HG02981 (cell line): ENCODE measurements at regions not wholly inside any gene's neighbourhood (a gene's known extent, or its start where the extent isn't known, plus 50 kb on each side); places are given as distances from the start of the nearest gene placed in this dataset.

ENCODE experiments used
- ATAC-seq: cut with Tn5 transposase; IDR thresholded peaks from one replicate; pipeline ENCODE4 v1.9.1; 2021; ENCODE audit warnings: mild to moderate bottlenecking, moderate library complexity; ENCODE audit not compliant: unreplicated experiment

DNA sequence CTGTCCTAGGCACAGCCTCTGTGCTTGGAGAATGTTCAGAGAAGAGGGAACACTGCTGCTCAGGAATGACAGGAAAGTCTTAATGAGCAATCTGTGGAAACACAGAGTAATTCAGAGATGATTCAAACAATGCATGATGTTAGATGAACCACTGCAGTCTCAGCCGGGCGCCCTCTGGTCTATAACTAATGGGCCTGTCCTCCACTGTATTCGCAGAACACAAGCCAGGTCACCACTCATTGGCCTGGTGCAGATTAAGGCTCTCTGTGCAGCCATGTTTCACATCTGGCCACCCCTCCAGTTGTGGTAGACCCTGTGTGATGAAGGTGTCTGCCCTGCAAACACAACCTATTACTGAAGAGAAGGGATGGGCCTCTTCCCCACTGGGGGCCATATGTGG is 281.7 kb upstream of the ROPN1 start:
- ATAC-seq = no peak

DNA sequence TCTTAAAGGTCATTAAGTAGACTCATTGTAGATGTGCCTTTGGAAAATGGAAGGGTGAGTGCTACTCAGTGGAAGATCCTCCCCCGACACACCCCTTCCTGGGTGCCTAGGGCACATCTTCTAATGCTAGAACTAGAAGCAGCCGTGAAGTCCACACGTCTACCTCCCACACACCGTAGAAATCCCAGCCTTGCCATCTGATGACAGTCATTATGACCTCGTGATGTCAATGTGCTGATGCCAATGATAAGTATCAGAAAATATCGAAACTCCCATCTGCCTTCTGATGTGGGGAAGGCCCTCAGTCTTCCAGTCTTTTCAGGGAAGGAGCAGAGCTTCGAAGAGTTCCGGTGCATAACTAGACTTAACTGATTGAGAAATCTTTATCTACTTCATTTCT is 282.1 kb upstream of the ROPN1 start:
- ATAC-seq = no peak

DNA sequence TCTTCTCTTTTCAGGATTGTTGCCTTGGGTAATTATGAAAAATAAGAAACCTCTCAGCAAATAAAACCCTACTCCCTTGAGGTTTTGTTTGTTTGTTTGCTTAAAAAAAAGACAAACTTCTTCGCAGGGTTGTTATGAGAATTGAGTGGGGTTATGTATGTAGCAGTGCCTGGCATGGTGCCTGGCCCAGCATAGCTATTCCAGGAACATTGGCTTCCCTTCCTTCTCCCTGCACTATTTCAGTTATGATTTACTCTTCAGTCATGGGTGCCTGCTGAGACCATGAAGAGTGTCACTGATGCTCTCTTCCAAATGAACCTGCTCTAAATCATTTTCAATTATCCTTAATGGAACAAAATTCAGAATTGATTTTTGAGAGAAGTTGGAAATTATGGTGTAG is 283.5 kb upstream of the ROPN1 start:
- ATAC-seq = no peak

GRCh38 chr3:124276133-124276532 is 284.2 kb upstream of the ROPN1 start:
- no peak for ATAC-seq

DNA sequence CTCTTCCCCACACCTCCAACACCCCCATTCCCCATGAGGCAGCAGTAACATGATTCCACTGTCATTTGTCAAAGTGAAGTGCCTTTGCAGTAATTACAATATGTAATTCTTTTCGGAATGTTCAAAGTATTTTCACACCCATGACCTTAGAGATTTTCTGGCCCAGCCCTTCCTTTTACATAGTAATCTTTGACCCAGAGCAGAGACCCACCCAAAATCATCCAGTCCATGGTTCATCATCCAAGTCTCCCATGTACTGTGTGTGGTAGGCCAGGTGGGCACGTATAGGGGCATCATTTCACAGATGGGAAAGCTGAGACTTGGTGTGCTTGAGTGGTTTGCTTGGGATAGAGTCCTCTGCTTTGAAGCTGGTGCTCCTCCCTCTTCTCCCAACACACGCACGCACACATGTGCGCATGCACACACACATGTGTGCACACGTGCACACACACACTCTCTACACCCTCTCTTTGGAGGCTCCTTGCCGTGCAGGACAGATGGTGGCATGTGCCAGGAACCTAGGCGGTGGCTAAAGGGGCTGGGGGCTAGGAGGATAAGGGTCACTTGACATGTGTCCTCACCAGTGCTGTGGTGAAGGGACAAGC is 284.7 kb upstream of the ROPN1 start:
- no peak for ATAC-seq

DNA sequence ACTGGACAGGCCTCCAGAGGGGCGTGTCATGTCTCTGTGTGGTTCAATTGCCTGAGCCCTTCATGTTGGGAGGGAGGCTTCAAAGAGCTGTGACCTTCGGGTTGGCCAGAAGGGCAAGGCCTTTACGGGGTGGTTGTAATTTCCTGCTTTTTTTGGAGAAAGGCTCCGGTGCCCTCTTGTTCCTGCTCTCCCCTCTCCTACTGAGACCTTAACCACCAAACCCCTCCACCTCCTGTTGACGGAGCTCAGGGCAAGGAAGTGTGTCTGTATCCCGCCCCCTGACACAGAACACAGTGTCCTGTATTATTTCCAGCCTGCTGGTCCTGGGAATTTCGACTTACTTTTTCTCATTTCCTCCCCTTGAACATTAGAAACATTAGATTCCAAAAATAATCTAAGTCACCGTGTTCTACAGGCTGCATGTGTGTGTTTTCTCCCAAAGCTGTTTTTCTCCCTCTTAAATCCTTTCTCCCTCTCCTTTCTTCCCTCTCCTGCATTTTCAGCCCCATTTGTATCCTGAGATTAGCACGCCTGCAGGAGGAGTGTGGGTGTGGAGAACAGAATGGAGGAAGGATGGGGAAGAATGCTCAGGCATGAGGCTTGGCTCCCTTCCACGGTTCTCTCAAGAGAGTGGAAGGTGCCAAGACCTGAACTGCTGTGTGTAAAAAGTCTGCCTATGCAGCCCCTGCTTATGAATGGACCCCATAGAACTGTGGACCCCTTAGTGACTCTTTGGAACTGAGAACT is 285.4 kb upstream of the ROPN1 start:
- ATAC-seq = no peak

DNA sequence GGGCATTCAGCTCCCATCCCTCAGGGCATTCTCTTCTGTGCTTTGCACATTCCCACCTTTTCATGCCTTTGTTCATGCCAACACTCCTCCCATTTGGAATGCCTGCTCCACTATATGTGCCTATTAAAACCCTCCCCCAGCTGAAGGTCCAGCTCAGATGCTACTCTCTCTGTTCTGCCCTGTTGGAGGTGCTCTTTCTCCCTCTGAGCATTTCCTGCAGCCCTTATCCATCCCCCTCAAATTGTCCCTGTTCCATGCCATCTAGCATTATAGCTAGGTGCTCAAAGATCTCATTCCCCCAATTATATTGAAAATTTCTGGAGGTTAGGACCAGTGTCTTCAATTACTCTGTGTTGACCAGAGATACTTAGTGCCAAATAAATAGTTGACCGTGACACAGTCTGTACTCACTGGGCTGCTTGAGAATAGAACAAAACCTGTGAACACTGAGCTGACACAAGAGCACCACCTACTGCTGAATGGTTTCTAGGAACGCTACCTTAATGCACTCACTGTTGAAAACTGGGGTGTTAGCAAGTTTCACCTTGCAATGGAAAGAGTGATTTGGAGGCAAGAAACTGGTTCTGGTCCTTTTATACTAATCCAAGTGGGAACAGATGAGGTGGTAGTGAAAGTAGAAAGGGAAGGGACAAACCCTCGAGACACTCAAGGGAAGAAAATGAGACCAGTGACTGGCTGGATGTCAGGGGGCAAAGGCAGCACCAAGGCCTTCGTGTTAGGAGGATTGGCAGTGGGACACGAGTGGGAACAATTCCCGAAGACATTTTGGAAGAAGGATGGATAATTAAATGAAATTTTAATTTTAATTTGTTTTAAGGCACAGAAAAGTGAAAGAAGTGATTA is 289.8 kb upstream of the ROPN1 start:
- no peak for ATAC-seq

DNA sequence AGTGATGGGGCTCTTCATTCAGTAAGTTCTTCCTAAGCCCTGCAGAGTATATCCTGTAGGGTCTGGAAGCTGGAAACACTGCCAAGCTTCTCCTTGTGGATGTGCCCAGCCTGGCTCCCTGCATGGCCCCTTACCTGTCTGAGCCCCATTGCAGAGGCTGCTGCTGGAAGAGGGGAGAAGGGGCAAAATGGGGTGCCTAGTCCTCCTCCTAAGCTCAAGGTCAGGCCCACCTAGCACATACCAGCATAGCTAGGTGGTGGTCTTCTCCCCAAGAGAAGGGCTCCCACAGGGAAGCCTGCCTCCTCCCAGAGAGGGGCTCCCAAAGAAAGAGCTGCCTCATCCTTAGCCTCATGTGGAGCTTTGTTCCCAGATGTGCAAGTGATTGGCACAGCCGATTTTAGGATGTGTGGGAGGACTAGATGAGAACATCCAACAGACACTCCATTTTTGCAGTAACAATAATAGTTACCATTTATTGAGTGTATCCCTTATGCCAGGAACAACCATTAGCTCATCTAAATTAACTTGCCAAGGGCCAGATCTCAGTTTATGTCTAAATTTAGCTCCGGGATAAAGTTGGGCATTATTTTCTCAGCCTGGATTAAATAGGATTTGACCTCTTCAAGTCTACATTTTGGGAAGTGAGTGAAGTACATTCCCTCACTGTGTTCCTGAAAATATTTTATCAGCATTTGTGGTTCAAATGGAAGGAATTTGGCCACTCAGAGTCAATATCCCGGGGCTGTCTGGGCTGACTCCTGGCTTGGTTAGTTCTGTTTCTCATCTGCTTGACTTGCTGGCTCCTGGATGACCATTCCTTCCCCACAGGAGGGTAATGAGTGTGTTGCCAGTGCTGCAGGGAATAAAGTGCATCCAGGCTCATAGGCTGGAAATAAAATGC is 291.1 kb upstream of the ROPN1 start:
- ATAC-seq = no peak

DNA sequence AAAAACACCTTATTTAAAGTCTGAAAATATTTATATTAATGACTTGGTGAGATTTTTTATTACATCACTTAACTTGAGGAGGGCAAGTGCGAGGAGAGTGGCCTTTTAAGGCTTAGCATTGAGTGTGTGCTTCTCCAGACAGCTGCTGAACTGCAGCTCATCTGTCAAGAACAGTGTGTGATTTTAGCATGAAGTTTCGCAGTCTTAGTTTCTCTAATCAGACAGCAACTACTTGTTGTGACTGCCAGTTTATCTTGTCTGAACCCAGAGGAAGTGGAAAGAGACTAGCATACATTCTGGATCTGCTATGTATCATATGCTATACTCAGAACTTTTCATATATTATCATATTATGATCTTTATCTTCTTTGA is 291.7 kb upstream of the ROPN1 start:
- ATAC-seq = no peak

- no peak for ATAC-seq
Measured at GRCh38 chr3:124288996-124289395, 297.1 kb upstream of the ROPN1 start.

DNA sequence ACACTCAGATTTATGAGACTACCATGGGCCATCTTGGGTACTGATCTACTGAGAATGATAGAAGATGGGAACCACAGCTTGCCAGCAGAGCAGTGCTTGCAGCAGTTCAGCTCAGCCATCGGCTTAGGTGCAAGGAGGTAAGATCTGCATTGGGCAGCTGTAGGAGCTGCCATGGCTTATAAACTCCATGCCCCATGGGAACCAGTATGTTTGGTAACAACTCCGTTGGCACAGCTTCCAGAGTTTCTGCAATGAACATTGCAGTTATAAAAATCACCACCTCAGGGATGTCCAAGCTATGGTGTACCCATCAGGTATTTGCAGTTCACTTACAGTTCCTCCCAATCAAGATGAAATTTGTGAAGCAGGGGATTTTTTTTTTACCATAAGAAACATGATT is 299.1 kb upstream of the ROPN1 start:
- ATAC-seq = no peak

- no peak for ATAC-seq
Measured at GRCh38 chr3:124292329-124292728, 300.4 kb upstream of the ROPN1 start.

DNA sequence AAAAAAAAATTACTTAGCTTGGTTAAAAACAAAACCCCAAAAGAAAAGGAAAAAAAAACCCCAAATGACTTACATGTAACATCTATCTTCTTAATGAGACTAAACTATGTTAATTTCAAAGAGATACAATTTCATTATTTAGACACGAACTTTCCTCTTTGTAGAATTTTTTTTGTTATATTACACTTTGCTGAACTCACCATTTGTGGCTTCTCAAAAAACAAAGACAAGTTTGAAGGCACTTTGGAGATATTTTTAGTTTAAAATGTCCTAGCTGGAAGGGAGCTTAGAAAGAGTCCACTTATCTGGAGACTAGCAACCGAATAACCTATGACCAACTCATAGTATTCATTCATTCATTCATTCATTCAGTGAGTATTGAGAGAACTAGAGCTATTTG is 301.7 kb upstream of the ROPN1 start:
- ATAC-seq = no peak

GRCh38 chr3:124295362-124295761 is 303.4 kb upstream of the ROPN1 start:
- no peak for ATAC-seq

GRCh38 chr3:124296406-124296805 is 304.5 kb upstream of the ROPN1 start:
- no peak for ATAC-seq

DNA sequence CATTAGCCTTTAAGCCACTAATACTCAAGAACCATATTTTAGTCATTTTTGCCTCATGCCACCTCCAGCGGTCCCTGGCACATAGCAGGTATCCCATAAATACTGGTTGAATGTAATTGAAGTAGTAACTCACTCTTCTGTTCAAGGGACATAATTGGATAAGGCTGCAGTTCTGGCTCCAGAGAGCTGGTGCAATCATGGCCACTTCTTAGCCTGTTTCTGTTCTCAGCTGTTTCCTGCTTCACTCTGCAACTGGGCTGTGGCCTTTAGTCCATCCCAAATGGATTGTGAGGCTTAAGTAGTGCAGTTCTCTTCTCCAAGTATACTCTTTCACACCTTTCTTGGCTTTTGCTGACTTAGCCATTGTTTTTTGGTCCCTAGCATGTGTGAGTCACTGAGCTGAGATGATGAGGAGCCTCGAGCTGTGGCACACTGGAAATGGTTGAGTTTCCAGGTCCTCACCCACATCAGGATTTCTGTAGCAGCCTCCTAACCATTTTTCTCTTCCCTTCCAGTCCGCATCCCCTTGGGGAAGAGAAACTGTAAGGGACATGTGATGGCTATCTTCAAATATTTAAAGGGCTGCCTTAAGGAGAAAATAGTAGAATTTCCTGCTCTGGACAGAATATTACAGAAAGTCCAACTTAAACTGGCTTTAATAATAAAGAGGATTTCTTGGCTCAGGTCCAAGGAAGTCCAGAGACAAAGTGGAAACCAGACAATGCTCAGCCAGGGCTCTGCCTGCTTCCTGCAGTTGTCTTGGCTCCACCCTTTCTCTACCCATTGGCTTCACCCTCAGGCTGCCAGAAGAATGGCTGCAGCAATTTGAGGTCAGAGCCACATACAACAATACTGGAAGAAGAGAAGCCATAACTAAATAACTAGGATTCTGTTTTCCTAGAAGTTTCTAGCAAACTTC is 305.4 kb upstream of the ROPN1 start:
- ATAC-seq = no peak

DNA sequence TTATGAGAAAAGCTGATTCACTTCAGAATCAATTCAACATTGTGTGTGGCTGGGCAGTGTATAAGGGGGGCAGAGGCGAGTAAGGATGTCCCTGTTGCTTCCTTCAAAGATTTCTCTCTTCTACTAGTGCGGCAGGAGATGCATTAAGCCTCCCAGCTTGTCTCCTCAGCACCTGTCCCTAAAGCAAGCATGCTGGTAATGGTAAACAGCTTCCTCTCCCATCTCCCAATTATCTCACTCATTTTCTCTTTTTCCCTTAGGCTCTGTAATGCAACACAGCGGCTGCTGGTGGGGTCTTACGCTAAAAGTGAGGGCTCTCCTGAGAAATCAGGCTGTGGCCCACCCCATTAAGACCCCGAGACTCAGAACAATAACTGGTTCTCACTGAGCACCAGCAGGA is 306.4 kb upstream of the ROPN1 start:
- ATAC-seq = no peak

GRCh38 chr3:124298951-124299350 is 307.0 kb upstream of the ROPN1 start:
- no peak for ATAC-seq

DNA sequence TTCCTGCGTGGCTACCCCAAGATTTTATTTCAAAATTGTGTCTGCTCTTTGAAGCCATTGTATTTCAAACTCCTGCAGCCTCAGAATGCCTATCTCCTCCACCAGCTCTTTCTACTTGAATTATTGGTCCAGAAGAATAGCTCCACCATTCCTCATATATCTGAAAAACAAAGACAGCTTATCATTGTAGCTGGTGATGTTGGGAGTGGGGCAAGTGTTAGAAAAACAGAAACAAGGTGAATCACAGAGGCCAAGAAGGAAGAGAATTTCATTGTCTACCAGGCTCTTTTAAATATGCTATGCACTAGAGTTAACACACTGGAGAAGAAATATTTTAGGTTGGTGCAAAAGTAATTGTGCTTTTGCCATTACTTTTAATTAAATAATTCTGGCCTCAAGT is 307.9 kb upstream of the ROPN1 start:
- no peak for ATAC-seq

DNA sequence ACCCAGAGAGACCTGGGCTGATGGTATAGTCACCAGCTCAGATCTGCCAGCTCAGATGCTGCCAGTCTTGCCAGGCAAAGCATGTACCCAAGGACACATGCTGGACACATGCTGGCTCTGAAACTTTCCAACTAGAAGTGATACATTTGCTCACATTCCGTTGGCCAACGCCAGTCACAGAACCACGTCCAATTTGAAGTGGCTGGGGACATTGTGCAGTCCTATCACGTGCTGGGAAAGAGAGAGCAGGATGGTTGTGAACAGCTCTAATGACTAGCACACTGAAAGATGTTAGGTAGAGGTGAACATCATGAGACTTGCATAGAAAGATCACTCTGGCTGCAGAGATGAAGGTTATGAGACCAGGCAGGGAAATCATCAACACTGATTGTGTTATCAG is 308.5 kb upstream of the ROPN1 start:
- ATAC-seq = no peak
